ENCODE measurements at regions not wholly inside any gene's neighbourhood (a gene's known extent, or its start where the extent isn't known, plus 50 kb on each side); places are given as distances from the start of the nearest gene placed in this dataset.

GRCh38 chr6:62670490-62671223 lies 384.6 kb upstream of the KHDRBS2 start:
- no peak for DNase-seq (ENCODE audit: low spot score)

DNA sequence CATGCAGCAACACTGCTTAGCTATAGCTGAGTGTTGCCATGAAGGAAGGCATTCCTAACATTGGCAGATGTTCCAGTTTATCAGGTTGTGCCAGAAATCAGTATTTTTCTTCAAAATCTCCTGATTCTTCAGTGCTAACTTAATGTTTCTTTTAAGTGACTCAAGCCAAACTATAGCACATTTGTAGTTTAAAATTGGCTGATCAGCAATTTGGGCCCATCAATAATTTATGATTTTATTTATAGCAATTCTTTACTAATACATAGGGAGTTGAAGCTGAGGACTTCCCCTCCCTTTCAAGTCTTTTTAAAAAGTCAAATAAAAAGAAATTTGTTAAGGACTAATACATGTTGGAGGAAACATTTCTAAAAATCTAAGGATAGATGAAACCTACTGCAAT lies 383.8 kb upstream of the KHDRBS2 start:
- DNase-seq (ENCODE audit: low spot score) = no peak

DNA sequence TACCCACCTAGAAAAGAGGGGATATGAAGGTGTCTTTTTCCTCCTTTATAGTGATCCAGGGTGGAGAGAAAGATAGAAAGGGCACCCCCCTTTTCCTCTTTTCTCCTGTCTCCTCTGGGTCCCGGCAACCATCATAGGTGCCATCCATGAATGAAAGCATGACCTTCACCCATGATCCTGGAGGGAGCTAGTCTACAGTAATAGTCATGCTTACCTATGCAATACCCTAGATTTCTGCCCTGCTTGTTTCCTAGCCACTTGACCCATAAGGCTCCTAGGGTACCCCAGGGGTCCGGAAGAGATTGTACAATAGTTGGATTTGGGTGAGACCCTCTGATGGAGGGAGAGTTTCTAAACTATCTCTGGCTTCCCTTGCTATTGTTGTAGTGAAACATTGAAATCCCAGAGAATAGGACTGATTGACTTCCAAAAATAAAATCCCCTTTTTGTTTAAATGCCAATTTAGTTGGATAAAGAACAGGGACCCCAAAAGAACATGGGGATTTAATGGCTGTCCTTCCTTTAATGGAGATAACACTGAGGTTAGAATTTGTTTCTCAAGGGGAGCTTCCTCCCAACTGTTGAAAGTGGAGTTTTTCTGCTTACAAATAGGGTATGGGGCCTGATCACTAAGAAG lies 366.8 kb upstream of the KHDRBS2 start:
- DNase-seq (ENCODE audit: low spot score) = no peak

DNA sequence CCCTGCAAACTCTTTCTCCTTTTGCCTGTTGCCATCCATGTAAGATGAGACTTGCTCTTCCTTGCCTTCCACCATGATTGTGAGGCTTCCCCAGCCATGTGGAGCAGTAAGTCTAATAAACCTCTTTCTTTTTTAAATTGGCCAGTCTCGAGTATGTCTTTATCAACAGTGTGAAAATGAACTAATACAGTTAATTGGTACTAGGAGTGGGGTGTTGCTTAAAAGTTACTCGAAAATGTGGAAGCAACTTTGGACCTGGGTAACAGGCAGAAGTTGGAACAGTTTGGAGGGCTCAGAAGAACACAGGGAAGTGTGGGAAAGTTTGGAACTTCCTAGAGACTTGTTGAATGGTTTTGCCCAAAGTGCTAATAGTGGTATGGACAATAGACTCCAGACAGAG lies 359.2 kb upstream of the KHDRBS2 start:
- no peak for DNase-seq (ENCODE audit: low spot score)

GRCh38 chr6:62640749-62641148 lies 354.7 kb upstream of the KHDRBS2 start:
- DNase-seq (ENCODE audit: low spot score) = no peak

GRCh38 chr6:62626661-62627060 lies 340.6 kb upstream of the KHDRBS2 start:
- DNase-seq (ENCODE audit: low spot score) = no peak

DNA sequence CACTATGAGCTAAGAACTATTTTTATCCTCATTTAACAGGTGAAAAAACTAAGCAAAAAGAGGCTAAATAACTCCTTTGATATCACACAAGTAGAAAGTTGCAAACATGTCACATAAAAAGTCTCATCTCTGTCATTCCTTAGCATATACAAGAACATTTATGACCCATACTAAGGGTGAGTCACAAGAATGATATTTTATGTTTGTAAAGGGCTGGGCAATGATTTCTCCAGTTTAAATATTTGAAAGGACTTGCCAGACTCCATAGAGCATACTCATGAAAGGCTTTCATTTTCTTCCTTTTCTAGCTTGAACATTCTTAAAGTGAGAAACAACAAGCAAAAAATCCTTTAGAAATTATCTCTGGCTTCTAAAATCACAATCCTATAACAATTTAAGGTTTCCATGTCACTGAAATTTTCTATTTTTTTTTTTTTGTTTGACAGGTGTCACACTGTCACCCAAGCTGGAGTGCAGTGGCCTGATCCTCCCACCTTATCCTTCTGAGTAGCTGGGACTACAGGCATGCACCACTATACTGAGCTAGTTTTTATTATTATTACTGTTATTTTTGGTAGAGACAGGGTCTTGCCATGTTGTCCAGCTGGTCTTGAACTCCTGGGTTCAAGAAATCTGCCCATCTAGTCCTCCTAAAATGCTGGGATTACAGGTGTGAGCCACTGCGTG lies 338.0 kb upstream of the KHDRBS2 start:
- DNase-seq (ENCODE audit: low spot score) = no peak

GRCh38 chr6:62615366-62616015 lies 329.5 kb upstream of the KHDRBS2 start:
- DNase-seq (ENCODE audit: low spot score) = no peak

DNA sequence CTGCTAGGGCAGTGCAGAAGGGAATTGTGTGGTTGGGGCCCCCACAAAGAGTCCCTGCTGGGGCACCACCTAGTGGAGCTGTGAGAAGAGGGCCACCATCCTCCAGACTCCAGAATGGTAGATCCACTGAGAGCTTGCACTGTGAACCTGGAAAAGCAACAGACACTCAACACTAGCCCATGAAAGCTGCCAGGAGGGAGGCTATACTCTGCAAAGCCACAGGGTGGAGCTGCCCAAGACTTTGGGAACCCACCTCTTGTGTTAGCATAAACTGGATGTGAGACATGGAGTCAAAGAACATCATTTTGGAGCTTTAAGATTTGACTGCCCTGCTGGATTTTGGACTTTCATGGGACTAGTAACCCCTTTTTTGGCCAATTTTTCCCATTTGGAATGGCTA lies 328.4 kb upstream of the KHDRBS2 start:
- no peak for DNase-seq (ENCODE audit: low spot score)

- no peak for DNase-seq (ENCODE audit: low spot score)
These were observed 327.9 kb upstream of the KHDRBS2 start for GRCh38 chr6:62613928-62614327.

DNA sequence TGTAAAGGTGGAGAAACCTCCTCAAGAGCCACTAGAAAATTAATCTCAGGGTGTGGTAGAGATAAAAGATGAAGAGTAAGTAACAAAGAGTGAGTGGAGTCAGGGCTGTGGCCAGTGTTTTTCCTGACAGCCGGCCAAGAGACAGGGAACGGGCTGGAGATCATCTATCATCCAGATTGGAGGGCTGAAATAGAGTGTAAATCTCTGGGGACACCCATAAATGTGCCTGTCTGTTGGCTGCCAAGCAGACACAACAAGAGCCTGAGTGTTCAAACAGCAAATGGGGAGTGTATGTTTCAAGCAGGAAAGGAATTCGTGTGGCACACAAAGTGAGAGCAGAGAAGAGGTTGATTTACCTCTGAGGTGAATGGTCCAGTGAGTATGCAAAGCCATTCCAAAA lies 326.4 kb upstream of the KHDRBS2 start:
- no peak for DNase-seq (ENCODE audit: low spot score)

GRCh38 chr6:62570372-62570771 lies 284.3 kb upstream of the KHDRBS2 start:
- no peak for DNase-seq (ENCODE audit: low spot score)

DNA sequence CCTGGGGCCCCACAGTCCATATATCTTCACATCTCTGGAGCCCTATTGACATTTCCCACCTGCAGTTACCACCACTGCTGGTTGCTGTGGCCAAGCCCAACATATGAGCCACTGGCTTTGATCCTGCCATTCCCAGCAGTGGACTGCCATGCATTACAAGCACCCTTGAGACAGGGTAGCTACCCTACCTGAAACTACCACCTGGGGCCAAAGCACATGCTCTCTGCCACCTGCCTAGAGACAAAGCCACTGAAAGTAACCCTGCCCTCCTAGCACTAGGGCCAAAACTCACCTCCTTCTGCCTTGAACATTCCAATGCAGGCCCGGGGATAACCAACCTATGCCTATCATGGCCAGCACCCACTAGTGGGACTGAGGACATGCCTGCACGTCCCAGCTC lies 255.5 kb upstream of the KHDRBS2 start:
- no peak for DNase-seq (ENCODE audit: low spot score)

DNA sequence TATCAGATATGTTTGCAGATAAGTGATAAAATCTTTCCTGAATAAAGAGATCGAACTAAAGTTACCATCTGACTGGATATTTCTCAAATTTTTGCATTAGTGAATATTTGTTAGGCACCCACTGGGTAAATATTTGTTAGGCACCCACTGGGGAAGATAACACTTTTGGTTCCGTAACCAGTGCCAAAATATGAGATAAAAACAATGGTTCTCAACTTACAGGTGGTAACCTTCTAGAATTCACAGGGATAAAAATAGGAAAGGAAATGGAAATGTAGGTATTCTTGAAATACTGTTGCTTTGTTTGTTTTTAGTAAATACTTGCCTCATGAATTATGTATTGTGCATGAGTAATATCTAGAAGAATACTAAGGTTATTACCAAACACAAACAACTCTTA lies 245.0 kb upstream of the KHDRBS2 start:
- no peak for DNase-seq (ENCODE audit: low spot score)

GRCh38 chr6:62528894-62529526 lies 243.0 kb upstream of the KHDRBS2 start:
- DNase-seq (ENCODE audit: low spot score) = peak; percentile 34

DNA sequence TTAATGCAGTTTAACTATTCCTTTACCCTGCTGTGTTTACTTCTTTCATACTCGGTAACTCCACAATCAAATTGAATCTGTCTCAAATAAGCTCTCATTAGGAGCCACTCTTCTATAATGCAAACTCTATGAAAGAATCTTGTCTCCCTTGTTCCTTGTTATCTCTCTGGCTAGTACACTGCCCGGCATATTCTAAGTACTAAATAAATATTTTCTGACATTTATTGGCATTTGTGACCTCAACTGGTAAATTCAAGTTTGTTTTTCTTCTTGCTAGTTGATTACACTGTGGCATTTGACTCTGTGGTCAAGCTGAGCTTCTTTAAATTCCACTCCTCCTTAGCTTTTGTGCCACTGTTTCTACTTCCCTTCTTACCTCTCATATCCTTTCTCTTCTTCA lies 237.6 kb upstream of the KHDRBS2 start:
- DNase-seq (ENCODE audit: low spot score) = no peak

GRCh38 chr6:62519574-62519973 lies 233.5 kb upstream of the KHDRBS2 start:
- DNase-seq (ENCODE audit: low spot score) = no peak

GRCh38 chr6:62516291-62517141 lies 230.5 kb upstream of the KHDRBS2 start:
- DNase-seq (ENCODE audit: low spot score) = no peak

- no peak for DNase-seq (ENCODE audit: low spot score)
These were observed 206.3 kb upstream of the KHDRBS2 start for GRCh38 chr6:62492192-62492822.

- DNase-seq (ENCODE audit: low spot score) = no peak
These were observed 194.5 kb upstream of the KHDRBS2 start for GRCh38 chr6:62480544-62480943.

DNA sequence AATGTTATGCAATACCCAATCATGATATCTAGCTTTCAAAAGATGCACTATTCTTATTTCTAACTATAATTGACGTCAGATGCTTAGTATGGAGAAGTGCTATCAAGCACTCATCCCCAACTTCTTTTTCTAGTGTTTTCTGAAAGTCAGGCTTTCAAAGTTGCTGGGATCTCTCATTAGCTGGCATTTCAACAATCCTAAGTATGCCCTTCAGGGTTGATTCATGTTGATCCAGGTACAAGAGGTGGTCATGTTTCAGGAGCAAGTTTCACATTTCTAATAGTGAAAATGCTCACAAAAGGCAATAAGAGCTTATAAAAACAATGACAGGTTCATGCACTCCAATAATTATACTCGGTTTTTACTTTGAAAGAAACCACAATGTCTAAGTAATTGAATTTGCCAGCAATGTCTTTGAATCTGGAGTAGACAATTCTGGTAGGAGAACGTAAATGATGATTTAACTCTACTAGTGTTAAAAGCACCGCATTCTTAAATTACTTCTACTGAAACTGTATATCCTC lies 193.7 kb upstream of the KHDRBS2 start:
- DNase-seq (ENCODE audit: low spot score) = no peak

Data from putamen (tissue), 1 donor.